GM23338 (cell line): ENCODE measurements at regions not wholly inside any gene's neighbourhood (a gene's known extent, or its start where the extent isn't known, plus 50 kb on each side); places are given as distances from the start of the nearest gene placed in this dataset.

Source experiments
- ATAC-seq: fragments of 200-7000 bp; cut with Tn5 transposase; 3 replicates; pipeline ENCODE4 v1.9.1; 2020
- DNase-seq: peaks from one replicate; pipeline ENCODE4 v3.0.0-alpha.2; 2015; ENCODE audit warnings: low spot score
- H2AFZ ChIP-seq: fragments of 200-600 bp; sonication (generic); 2 replicates; pipeline ENCODE4 v1.8.0; 2016; ENCODE audit warnings: antibody characterized with exemption, mild to moderate bottlenecking, moderate library complexity
- H3F3A ChIP-seq: fragments of 200-600 bp; sonication (generic); replicated peaks from 2 replicates; pipeline ENCODE4 v1.8.0; 2017; ENCODE audit warnings: antibody characterized with exemption, mixed run types, low read depth
- H3K27ac ChIP-seq: fragments of 200-600 bp; sonication (generic); 2 replicates; pipeline ENCODE4 v1.6.1; 2016; ENCODE audit warnings: low read depth
- H3K27me3 ChIP-seq: fragments of 200-600 bp; sonication (generic); 2 replicates; pipeline ENCODE4 v1.8.0; 2016; ENCODE audit warnings: mild to moderate bottlenecking, mixed run types, moderate library complexity; ENCODE audit not compliant: insufficient read depth
- H3K36me3 ChIP-seq: fragments of 200-600 bp; sonication (generic); 2 replicates; pipeline ENCODE4 v1.8.0; 2016; ENCODE audit warnings: mild to moderate bottlenecking; ENCODE audit not compliant: insufficient read depth
- H3K4me1 ChIP-seq: fragments of 200-600 bp; sonication (generic); 2 replicates; pipeline ENCODE4 v1.8.0; 2016; ENCODE audit warnings: mild to moderate bottlenecking, moderate library complexity; ENCODE audit not compliant: insufficient read depth
- H3K4me2 ChIP-seq: fragments of 200-600 bp; sonication (generic); 2 replicates; pipeline ENCODE4 v1.7.1; 2017; ENCODE audit warnings: mixed run types
- H3K4me3 ChIP-seq: fragments of 200-600 bp; sonication (generic); 2 replicates; pipeline ENCODE4 v1.6.1; 2016; ENCODE audit warnings: mixed run types
- H3K79me2 ChIP-seq: fragments of 200-600 bp; sonication (generic); replicated peaks from 2 replicates; pipeline ENCODE4 v1.8.0; 2017; ENCODE audit warnings: mild to moderate bottlenecking; ENCODE audit not compliant: insufficient read depth
- H3K9me2 ChIP-seq: fragments of 200-600 bp; sonication (generic); 2 replicates; pipeline ENCODE4 v1.8.0; 2017; ENCODE audit not compliant: insufficient read depth
- H4K20me1 ChIP-seq: fragments of 200-600 bp; sonication (generic); replicated peaks from 2 replicates; pipeline ENCODE4 v1.8.0; 2017; ENCODE audit warnings: mild to moderate bottlenecking; ENCODE audit not compliant: insufficient read depth
- H3K27ac Mint-ChIP-seq: 2 replicates; pipeline ENCODE4 v1.8.0; 2020; ENCODE audit warnings: inconsistent platforms, mild to moderate bottlenecking, moderate library complexity, mixed read lengths
- H3K27me3 Mint-ChIP-seq: 3 replicates; pipeline ENCODE4 v1.8.0; 2022; ENCODE audit warnings: low read depth, mild to moderate bottlenecking, moderate library complexity, mixed read lengths, inconsistent platforms; ENCODE audit not compliant: insufficient read depth, poor library complexity
- H3K36me3 Mint-ChIP-seq: 3 replicates; pipeline ENCODE4 v1.8.0; 2021; ENCODE audit warnings: low read depth, mild to moderate bottlenecking, inconsistent platforms, moderate library complexity, mixed read lengths
- H3K4me1 Mint-ChIP-seq: 3 replicates; pipeline ENCODE4 v1.8.0; 2020; ENCODE audit warnings: mild to moderate bottlenecking, inconsistent platforms, mixed read lengths
- H3K4me3 Mint-ChIP-seq: 3 replicates; pipeline ENCODE4 v1.8.0; 2021; ENCODE audit warnings: moderate library complexity, mild to moderate bottlenecking, inconsistent platforms, mixed read lengths
- H3K9me3 Mint-ChIP-seq: 3 replicates; pipeline ENCODE4 v1.8.0; 2020; ENCODE audit warnings: moderate library complexity, mild to moderate bottlenecking, inconsistent platforms, mixed read lengths
- CREB1 ChIP-seq: fragments of 250-450 bp; sonication (Bioruptor Pico); IDR thresholded peaks from 2 replicates; pipeline ENCODE4 v1.5.0; 2020; ENCODE audit warnings: low read depth, mild to moderate bottlenecking, moderate library complexity
- EZH2 ChIP-seq: fragments of 200-600 bp; sonication (generic); IDR thresholded peaks from one replicate; pipeline ENCODE4 v1.8.0; 2017; ENCODE audit warnings: antibody characterized with exemption, mild to moderate bottlenecking, low read depth; ENCODE audit not compliant: unreplicated experiment
- EZH2phosphoT487 ChIP-seq: fragments of 200-600 bp; sonication (generic); IDR thresholded peaks from one replicate; pipeline ENCODE4 v1.8.1; 2018; ENCODE audit warnings: antibody characterized with exemption; ENCODE audit not compliant: unreplicated experiment
- JUNB ChIP-seq: IDR thresholded peaks from one replicate; pipeline ENCODE4 v1.6.1; 2016; ENCODE audit warnings: antibody characterized with exemption; ENCODE audit not compliant: unreplicated experiment
- NANOG ChIP-seq: IDR thresholded peaks from 2 replicates; pipeline ENCODE4 v1.6.1; 2016; ENCODE audit warnings: antibody characterized with exemption, borderline replicate concordance
- POLR2AphosphoS5 ChIP-seq: IDR thresholded peaks from 2 replicates; pipeline ENCODE4 v1.6.1; 2016; ENCODE audit warnings: antibody characterized with exemption, low read depth
- STAT1 ChIP-seq: IDR thresholded peaks from one replicate; pipeline ENCODE4 v1.6.1; 2016; ENCODE audit warnings: antibody characterized with exemption; ENCODE audit not compliant: unreplicated experiment
- ZNF114 ChIP-seq: fragments of 250-450 bp; sonication (Bioruptor Pico); IDR thresholded peaks from 2 replicates; pipeline ENCODE4 v1.5.0; 2020; ENCODE audit warnings: mild to moderate bottlenecking, moderate library complexity
- ZNF331 ChIP-seq: fragments of 250-450 bp; sonication (Bioruptor Pico); IDR thresholded peaks from 2 replicates; pipeline ENCODE4 v1.5.0; 2020; ENCODE audit warnings: low read depth, mild to moderate bottlenecking, moderate library complexity
- TF ChIP-seq, protein P1 (sequence below): fragments of 250-450 bp; sonication (Bioruptor Pico); IDR thresholded peaks from 2 replicates; pipeline ENCODE4 v1.5.0; 2020; ENCODE audit warnings: mild to moderate bottlenecking, moderate library complexity
- TF ChIP-seq, protein P2 (sequence below): IDR thresholded peaks from 2 replicates; pipeline ENCODE4 v1.6.1; 2016; ENCODE audit warnings: antibody characterized with exemption
- TF ChIP-seq, protein P3 (sequence below): IDR thresholded peaks from one replicate; pipeline ENCODE4 v1.6.1; 2018; ENCODE audit warnings: antibody characterized with exemption; ENCODE audit not compliant: unreplicated experiment
- TF ChIP-seq, protein P4 (sequence below), 2 experiments: fragments of 200-600 bp in 1 of 2; sonication (generic) in 1 of 2; conservative IDR thresholded peaks; 2 replicates each; pipeline versions ENCODE4 v1.5.1 to v1.6.1; 2016 to 2017; ENCODE audit warnings: antibody characterized with exemption in 2 of 2, low read depth in 2 of 2, mild to moderate bottlenecking in 2 of 2, moderate library complexity in 1 of 2

DNA sequence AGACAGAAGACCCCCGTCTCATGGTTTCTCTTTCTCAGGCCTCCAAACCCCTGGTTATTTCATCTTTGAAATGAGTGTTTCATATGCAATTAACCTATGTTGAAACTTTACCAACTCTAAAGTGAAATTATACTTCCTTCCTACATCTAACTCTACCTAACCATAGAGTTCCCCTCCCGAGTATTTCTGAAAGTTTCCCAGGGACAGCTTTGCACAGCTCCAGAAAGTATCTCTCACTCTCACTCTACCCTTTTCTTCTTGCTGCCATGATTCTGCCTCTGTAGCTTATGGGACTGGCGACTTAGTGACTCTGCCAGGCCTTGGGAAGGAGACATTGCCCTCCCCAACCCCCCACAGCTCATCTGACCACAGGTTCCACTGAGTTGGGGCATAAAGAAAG lies 107.9 kb downstream of the B3GNT2 start:
- H3K4me3 Mint-ChIP-seq: no peak overlapping the region
- peaks cover 5% of the 10 kb centered on the region; the same call in 1 of the 2 replicates for H3K9me2 ChIP-seq
- ATAC-seq: no peak
- peaks cover 33% of the 10 kb centered on the region for H3K4me1 Mint-ChIP-seq
- no peaks in the 10 kb centered on the region for H3K79me2 ChIP-seq
- H2AFZ ChIP-seq: no peak overlapping the region; the same call in 1 of the 2 replicates
- peaks cover 24% of the 10 kb centered on the region for H3K4me1 ChIP-seq
- TF ChIP-seq CREB1 (CRISPR knock-in tag) (no peak), STAT1 (no peak), EZH2phosphoT487 (no peak), EZH2 (no peak), JUNB (no peak), NANOG (no peak), ZNF331 (CRISPR knock-in tag) (no peak), ZNF114 (CRISPR knock-in tag) (no peak), POLR2AphosphoS5 (no peak)
- TF ChIP-seq, protein P1, sequence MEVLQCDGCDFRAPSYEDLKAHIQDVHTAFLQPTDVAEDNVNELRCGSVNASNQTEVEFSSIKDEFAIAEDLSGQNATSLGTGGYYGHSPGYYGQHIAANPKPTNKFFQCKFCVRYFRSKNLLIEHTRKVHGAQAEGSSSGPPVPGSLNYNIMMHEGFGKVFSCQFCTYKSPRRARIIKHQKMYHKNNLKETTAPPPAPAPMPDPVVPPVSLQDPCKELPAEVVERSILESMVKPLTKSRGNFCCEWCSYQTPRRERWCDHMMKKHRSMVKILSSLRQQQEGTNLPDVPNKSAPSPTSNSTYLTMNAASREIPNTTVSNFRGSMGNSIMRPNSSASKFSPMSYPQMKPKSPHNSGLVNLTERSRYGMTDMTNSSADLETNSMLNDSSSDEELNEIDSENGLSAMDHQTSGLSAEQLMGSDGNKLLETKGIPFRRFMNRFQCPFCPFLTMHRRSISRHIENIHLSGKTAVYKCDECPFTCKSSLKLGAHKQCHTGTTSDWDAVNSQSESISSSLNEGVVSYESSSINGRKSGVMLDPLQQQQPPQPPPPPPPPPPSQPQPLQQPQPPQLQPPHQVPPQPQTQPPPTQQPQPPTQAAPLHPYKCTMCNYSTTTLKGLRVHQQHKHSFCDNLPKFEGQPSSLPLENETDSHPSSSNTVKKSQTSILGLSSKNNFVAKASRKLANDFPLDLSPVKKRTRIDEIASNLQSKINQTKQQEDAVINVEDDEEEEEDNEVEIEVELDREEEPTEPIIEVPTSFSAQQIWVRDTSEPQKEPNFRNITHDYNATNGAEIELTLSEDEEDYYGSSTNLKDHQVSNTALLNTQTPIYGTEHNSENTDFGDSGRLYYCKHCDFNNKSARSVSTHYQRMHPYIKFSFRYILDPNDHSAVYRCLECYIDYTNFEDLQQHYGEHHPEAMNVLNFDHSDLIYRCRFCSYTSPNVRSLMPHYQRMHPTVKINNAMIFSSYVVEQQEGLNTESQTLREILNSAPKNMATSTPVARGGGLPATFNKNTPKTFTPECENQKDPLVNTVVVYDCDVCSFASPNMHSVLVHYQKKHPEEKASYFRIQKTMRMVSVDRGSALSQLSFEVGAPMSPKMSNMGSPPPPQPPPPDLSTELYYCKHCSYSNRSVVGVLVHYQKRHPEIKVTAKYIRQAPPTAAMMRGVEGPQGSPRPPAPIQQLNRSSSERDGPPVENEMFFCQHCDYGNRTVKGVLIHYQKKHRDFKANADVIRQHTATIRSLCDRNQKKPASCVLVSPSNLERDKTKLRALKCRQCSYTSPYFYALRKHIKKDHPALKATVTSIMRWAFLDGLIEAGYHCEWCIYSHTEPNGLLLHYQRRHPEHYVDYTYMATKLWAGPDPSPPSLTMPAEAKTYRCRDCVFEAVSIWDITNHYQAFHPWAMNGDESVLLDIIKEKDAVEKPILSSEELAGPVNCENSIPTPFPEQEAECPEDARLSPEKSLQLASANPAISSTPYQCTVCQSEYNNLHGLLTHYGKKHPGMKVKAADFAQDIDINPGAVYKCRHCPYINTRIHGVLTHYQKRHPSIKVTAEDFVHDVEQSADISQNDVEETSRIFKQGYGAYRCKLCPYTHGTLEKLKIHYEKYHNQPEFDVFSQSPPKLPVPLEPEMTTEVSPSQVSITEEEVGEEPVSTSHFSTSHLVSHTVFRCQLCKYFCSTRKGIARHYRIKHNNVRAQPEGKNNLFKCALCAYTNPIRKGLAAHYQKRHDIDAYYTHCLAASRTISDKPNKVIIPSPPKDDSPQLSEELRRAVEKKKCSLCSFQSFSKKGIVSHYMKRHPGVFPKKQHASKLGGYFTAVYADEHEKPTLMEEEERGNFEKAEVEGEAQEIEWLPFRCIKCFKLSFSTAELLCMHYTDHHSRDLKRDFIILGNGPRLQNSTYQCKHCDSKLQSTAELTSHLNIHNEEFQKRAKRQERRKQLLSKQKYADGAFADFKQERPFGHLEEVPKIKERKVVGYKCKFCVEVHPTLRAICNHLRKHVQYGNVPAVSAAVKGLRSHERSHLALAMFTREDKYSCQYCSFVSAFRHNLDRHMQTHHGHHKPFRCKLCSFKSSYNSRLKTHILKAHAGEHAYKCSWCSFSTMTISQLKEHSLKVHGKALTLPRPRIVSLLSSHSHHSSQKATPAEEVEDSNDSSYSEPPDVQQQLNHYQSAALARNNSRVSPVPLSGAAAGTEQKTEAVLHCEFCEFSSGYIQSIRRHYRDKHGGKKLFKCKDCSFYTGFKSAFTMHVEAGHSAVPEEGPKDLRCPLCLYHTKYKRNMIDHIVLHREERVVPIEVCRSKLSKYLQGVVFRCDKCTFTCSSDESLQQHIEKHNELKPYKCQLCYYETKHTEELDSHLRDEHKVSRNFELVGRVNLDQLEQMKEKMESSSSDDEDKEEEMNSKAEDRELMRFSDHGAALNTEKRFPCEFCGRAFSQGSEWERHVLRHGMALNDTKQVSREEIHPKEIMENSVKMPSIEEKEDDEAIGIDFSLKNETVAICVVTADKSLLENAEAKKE (CRISPR knock-in tag): no peak
- TF ChIP-seq, protein P2, sequence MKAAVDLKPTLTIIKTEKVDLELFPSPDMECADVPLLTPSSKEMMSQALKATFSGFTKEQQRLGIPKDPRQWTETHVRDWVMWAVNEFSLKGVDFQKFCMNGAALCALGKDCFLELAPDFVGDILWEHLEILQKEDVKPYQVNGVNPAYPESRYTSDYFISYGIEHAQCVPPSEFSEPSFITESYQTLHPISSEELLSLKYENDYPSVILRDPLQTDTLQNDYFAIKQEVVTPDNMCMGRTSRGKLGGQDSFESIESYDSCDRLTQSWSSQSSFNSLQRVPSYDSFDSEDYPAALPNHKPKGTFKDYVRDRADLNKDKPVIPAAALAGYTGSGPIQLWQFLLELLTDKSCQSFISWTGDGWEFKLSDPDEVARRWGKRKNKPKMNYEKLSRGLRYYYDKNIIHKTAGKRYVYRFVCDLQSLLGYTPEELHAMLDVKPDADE: no peak
- TF ChIP-seq, protein P3, sequence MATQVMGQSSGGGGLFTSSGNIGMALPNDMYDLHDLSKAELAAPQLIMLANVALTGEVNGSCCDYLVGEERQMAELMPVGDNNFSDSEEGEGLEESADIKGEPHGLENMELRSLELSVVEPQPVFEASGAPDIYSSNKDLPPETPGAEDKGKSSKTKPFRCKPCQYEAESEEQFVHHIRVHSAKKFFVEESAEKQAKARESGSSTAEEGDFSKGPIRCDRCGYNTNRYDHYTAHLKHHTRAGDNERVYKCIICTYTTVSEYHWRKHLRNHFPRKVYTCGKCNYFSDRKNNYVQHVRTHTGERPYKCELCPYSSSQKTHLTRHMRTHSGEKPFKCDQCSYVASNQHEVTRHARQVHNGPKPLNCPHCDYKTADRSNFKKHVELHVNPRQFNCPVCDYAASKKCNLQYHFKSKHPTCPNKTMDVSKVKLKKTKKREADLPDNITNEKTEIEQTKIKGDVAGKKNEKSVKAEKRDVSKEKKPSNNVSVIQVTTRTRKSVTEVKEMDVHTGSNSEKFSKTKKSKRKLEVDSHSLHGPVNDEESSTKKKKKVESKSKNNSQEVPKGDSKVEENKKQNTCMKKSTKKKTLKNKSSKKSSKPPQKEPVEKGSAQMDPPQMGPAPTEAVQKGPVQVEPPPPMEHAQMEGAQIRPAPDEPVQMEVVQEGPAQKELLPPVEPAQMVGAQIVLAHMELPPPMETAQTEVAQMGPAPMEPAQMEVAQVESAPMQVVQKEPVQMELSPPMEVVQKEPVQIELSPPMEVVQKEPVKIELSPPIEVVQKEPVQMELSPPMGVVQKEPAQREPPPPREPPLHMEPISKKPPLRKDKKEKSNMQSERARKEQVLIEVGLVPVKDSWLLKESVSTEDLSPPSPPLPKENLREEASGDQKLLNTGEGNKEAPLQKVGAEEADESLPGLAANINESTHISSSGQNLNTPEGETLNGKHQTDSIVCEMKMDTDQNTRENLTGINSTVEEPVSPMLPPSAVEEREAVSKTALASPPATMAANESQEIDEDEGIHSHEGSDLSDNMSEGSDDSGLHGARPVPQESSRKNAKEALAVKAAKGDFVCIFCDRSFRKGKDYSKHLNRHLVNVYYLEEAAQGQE: no peak
- TF ChIP-seq, protein P4, sequence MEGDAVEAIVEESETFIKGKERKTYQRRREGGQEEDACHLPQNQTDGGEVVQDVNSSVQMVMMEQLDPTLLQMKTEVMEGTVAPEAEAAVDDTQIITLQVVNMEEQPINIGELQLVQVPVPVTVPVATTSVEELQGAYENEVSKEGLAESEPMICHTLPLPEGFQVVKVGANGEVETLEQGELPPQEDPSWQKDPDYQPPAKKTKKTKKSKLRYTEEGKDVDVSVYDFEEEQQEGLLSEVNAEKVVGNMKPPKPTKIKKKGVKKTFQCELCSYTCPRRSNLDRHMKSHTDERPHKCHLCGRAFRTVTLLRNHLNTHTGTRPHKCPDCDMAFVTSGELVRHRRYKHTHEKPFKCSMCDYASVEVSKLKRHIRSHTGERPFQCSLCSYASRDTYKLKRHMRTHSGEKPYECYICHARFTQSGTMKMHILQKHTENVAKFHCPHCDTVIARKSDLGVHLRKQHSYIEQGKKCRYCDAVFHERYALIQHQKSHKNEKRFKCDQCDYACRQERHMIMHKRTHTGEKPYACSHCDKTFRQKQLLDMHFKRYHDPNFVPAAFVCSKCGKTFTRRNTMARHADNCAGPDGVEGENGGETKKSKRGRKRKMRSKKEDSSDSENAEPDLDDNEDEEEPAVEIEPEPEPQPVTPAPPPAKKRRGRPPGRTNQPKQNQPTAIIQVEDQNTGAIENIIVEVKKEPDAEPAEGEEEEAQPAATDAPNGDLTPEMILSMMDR (conservative IDR thresholded peaks at IDR 0.05; ENCODE audit: low read depth in 2 of 2): no peak
- no peaks in the 10 kb centered on the region for H3K36me3 Mint-ChIP-seq
- no peaks in the 10 kb centered on the region for H4K20me1 ChIP-seq
- H3K9me3 Mint-ChIP-seq: no peaks in the 10 kb centered on the region
- no peak overlapping the region for H3K4me3 ChIP-seq
- H3K27me3 ChIP-seq: no peaks in the 10 kb centered on the region
- no peak for DNase-seq
- H3K36me3 ChIP-seq: no peaks in the 10 kb centered on the region
- H3K27ac ChIP-seq: no peak overlapping the region
- no peaks in the 10 kb centered on the region for H3F3A ChIP-seq
- H3K27ac Mint-ChIP-seq: no peak overlapping the region
- no peak overlapping the region for H3K4me2 ChIP-seq
- H3K27me3 Mint-ChIP-seq: peaks cover 15% of the 10 kb centered on the region
